Heart right ventricle (tissue), 16 donors: ENCODE measurements at regions not wholly inside any gene's neighbourhood (a gene's known extent, or its start where the extent isn't known, plus 50 kb on each side); places are given as distances from the start of the nearest gene placed in this dataset.

Experiments
- ATAC-seq, 8 donors: fragments of 200-7000 bp; cut with Tn5 transposase; one replicate each; pipeline ENCODE4 v1.9.1; 2020; ENCODE audit warnings: mild to moderate bottlenecking in 8 of 8, moderate library complexity in 8 of 8, moderate number of reproducible peaks in 1 of 8
- DNase-seq, 2 donors: peaks; one replicate each; pipeline ENCODE4 v3.0.0-alpha.2; 2020
- H3K27ac ChIP-seq, 10 donors: fragments of 200-600 bp; sonication (generic) in 2 of 10; one replicate each; pipeline versions ENCODE4 v1.5.0 to v1.8.0; 2020 to 2022; ENCODE audit warnings: mild to moderate bottlenecking in 3 of 10
- H3K27me3 ChIP-seq, 7 donors: fragments of 200-600 bp; one replicate each; pipeline ENCODE4 v1.8.0; 2021 to 2022; ENCODE audit warnings: mild to moderate bottlenecking in 2 of 7
- H3K36me3 ChIP-seq, 9 donors: fragments of 200-600 bp; sonication (generic) in 1 of 9; one replicate each; pipeline versions ENCODE4 v1.5.0 to v1.8.0; 2020 to 2022; ENCODE audit warnings: mild to moderate bottlenecking in 2 of 9
- H3K4me1 ChIP-seq, 9 donors: fragments of 200-600 bp; sonication (generic) in 1 of 9; one replicate each; pipeline versions ENCODE4 v1.5.0 to v1.8.0; 2020 to 2022; ENCODE audit warnings: mild to moderate bottlenecking in 4 of 9
- H3K4me3 ChIP-seq, 10 donors: fragments of 200-600 bp; sonication (generic) in 2 of 10; one replicate each; pipeline versions ENCODE4 v1.5.0 to v1.8.0; 2020 to 2022; ENCODE audit warnings: mild to moderate bottlenecking in 7 of 10, moderate library complexity in 2 of 10
- H3K9me3 ChIP-seq, 11 donors: fragments of 200-600 bp in 10 of 11; sonication (generic) in 2 of 11; one replicate each; pipeline versions ENCODE4 v1.5.0 to v1.8.0; 2013 to 2022; ENCODE audit warnings: mild to moderate bottlenecking in 2 of 11, control low read depth in 1 of 11, moderate library complexity in 1 of 11
- CTCF ChIP-seq, 9 donors: fragments of 200-600 bp; sonication (generic) in 2 of 9; IDR thresholded peaks; one replicate each; pipeline versions ENCODE4 v1.5.0 to v1.8.0; 2021 to 2022; ENCODE audit warnings: antibody characterized with exemption in 9 of 9, mild to moderate bottlenecking in 5 of 9, moderate library complexity in 1 of 9
- WGBS, 2 donors: extraction: QIAGEN DNeasy Blood & Tissue Kit; methylation state at CpG; one replicate each; pipeline ENCODE4 v1.1.7; 2013; ENCODE audit warnings: inconsistent platforms in 1 of 2; 5-methylcytosine and 5-hydroxymethylcytosine counted together
- intact Hi-C, 10 donors: fragments of 100-400 bp; cut with DNase I; formaldehyde crosslinking; loops; one replicate each; pipeline versions ENCODE4 v1.11.1 to v1.14.2; 2022
- donor health status: Arrhythmogenic right ventricular cardiomyopathy.
- donor health status: ischemic (EF 13 %, LVEDD 7.1; RV severe dilation, severe dysfunction).
- donor health status: healthy with polysubstance abuse.
- donor health status: DM: no; HTN: yes; CAD: no.
- donor health status: DM: no; HTN: no; CAD: no.
- donor health status: ischemic (EF 25% LVEDD 6.9; RV normal size, moderate dysfunction).
- donor health status: ischemic (EF 25% LVEDD 5.7; RV mildly dilated, moderate dysfunction).
- donor health status: healthy.
- donor health status: DM: yes; HTN: yes; CAD: no.
- donor health status: Ischemic cardiomyopathy.
- donor health status: ischemic (EF 35%, LVEDD 5.7; RV mildly dilated, moderate dysfunction).
- donor health status: nonischemic (EF 11% LVEDD 7.7; RV severe dilation, severe dysfunction).
- donor health status: DM: yes; HTN: yes; CAD: no.
- donor health status: PGD.
- donor health status: ischemic (EF 29% LVEDD 5.4; RV normal size, mild dysfunction).
- donor health status: nonischemic (EF 23%, LVEDD 6.1; RV moderate dilation, normal function).

DNA sequence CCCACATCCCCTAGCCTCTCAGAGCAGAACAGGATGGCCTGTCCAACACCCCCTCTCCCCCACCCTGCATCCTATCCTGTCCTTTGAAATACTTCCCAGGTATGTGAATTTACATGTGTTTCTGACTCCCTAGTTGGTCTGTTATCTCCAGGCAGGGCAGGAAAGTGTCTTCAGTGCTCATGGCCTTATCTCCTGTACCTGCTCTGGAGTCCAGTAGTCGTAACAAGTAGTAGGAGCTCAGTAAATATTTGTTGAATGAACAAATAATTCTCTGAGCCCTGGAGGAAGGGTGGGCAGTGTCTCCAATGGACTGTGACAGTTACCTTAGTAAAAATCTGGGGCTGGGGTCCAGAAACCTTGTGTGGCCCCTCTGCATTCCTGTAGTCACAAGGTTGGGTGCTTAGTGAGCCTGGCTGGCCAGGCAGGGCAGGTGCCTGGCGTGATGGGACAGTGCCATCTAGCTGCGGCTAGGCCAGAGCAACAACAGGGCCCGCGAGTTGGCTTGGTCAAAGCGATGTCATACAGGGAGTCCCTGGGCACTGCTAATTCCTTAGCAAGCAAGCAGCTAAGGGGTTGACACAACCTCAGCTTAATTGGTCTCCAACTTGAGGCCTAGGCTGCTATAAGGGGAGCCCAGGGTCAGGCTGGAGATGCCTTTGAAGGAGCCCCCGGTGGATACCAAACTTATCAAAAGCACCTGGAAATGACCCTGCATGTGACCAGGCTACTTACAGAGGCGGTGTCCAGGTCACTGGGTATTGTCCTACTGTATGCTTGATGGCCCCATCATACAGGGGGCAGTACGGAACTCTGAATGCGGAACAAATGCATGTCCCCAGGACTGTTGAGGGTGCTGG, 89.0 kb upstream of the PPM1J start:
- DNase-seq, result peak; percentile 50 to 65
- no peak overlapping the region for H3K4me3 ChIP-seq
- no peaks in the 10 kb centered on the region for H3K27me3 ChIP-seq
- intact Hi-C loops, result loop anchor here (1.0 to 10.0 kb wide), 7 partner anchors 85 to 409 kb away; partner anchors contain the start of genes CTTNBP2NL (in 1 of the 10), PPM1J (in 1 of the 10) and SLC16A1 (in 1 of the 10)
- no peaks in the 10 kb centered on the region for H3K9me3 ChIP-seq
- TF ChIP-seq CTCF (IDR thresholded peaks at IDR 0.05), result peak; percentile 34 to 82 (median 75)
- no peaks in the 10 kb centered on the region for H3K36me3 ChIP-seq
- H3K27ac ChIP-seq, result no peak overlapping the region
- H3K4me1 ChIP-seq, result peaks cover 0 to 5% (median 0%) of the 10 kb centered on the region in 9 donors
- 56 to 62% methylated on average over 10 of the region's 10 CpGs for WGBS, 2 donors
- ATAC-seq, result peak; percentile 82 to 90 (median 86)

GRCh38 chr1:112800289-112800688, 85.2 kb upstream of the PPM1J start:
- Histone ChIP-seq H3K4me3 (no peak overlapping the region), H3K27ac (no peak overlapping the region), H3K27me3 (no peaks in the 10 kb centered on the region), H3K4me1 (peaks cover 0 to 5% (median 0%) of the 10 kb centered on the region in 9 donors), H3K36me3 (no peaks in the 10 kb centered on the region), H3K9me3 (no peaks in the 10 kb centered on the region)
- ATAC-seq, result peak in 2 of 8 donors; percentile 8 to 25
- TF ChIP-seq CTCF (IDR thresholded peaks at IDR 0.05), result no peak
- 43 to 60% methylated on average over 2 of the region's 2 CpGs for WGBS, 2 donors
- DNase-seq, result no peak
- intact Hi-C loops, result loop anchor here in 4 of 10 donors (5.0 to 10.0 kb wide), 4 partner anchors 83 to 405 kb away; partner anchors contain the start of genes CTTNBP2NL (in 1 of the 4), PPM1J (in 1 of the 4) and SLC16A1 (in 1 of the 4)

DNA sequence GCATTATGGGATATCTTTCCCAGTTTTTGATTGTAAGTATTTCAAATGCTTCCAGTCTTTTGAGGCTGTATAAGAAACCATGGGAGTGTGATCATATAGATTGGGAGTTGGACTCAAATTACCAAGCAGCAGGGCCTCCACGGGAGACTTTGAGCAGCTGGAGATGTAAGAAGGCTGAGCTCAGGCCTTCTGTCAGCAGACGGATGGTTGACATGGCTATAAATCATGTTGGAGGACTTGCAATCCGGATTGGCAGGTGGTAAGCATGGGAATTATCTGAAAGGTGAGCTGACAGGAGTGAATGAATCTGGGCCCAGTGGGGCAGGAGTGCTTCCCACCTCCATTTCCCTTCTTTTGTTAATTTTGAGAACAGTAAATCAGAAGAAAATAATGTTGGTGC, 83.2 kb upstream of the PPM1J start:
- intact Hi-C loops, result no loop called here
- no peaks in the 10 kb centered on the region for H3K36me3 ChIP-seq
- ATAC-seq, result no peak
- 85 to 86% methylated on average over 3 of the region's 3 CpGs for WGBS, 2 donors
- H3K27ac ChIP-seq, result no peak overlapping the region
- no peak for DNase-seq
- H3K4me3 ChIP-seq, result no peak overlapping the region
- H3K4me1 ChIP-seq, result peaks cover 0 to 5% (median 0%) of the 10 kb centered on the region in 9 donors
- no peaks in the 10 kb centered on the region for H3K27me3 ChIP-seq
- TF ChIP-seq CTCF (IDR thresholded peaks at IDR 0.05), result no peak
- no peaks in the 10 kb centered on the region for H3K9me3 ChIP-seq

GRCh38 chr1:112797224-112797623, 82.1 kb upstream of the PPM1J start:
- no peak for TF ChIP-seq CTCF (IDR thresholded peaks at IDR 0.05)
- no peaks in the 10 kb centered on the region for H3K36me3 ChIP-seq
- intact Hi-C loops, result no loop called here
- H3K27ac ChIP-seq, result no peak overlapping the region
- H3K4me1 ChIP-seq, result peaks cover 0 to 5% (median 0%) of the 10 kb centered on the region in 9 donors
- no peaks in the 10 kb centered on the region for H3K9me3 ChIP-seq
- WGBS, 2 donors, result 76 to 85% methylated on average over 2 of the region's 2 CpGs
- H3K4me3 ChIP-seq, result no peak overlapping the region
- no peaks in the 10 kb centered on the region for H3K27me3 ChIP-seq
- DNase-seq (no peak), ATAC-seq (no peak)
